GM19467 (cell line): ENCODE measurements at regions not wholly inside any gene's neighbourhood (a gene's known extent, or its start where the extent isn't known, plus 50 kb on each side); places are given as distances from the start of the nearest gene placed in this dataset.

ENCODE experiments used
- ATAC-seq: cut with Tn5 transposase; IDR thresholded peaks from one replicate; pipeline ENCODE4 v1.9.1; 2021; ENCODE audit warnings: mild to moderate bottlenecking, moderate library complexity; ENCODE audit not compliant: unreplicated experiment

DNA sequence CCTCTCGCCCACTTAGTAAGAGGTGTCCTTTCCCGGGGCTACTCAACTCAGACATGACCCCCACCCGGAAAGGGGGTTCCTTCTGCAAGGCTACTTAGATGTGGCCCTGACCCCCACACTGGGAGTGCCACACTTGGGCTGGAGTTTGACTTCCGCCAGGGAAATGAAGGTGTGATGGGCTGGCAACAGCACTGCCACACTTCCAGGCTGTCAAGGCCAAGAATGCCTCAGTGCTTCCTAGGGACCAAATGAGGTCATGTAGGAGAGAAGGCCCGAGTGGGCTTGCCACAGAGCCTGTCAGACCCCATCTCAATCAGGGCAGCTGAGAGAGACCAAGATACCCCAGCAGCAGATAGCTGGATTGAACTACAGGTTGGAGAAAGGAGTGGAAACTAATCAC lies 55.5 kb downstream of the DRD1 start:
- no peak for ATAC-seq

DNA sequence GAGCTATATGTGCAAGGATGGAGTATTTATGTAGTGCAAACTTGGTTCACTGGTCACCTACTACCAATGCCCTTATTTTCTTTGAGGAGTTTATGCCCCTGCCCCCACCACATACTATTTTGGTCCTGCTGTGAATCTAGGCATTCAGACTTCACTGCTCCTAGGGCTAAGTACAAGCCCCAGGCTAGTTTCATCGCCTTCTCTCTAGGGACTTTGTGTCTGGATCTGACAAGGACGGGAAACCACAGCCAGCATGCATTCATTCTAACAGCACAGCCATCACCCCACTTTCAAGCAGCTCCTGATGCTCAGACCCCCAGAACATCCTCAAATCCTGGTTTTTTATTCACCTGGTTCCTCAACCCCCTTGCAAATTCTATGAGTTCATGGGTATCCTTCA lies 56.8 kb downstream of the DRD1 start:
- no peak for ATAC-seq

DNA sequence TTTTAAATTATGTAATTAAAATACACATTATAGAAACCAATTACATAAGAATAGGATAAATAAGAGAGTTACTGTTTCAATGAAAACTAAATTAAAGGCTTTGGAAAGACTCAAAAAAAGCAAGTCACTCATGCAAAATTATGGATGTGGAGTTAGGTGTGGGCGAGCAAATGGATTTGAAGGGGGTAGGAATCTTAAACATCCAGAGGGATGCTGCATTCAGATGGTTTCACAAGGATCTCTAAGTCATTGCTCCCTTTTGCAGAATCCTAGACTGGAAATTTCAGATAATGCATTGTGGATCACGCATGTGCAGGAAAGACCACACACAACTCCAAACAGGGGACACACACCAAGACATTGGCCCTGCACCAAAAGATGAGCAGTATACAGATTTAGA lies 57.5 kb downstream of the DRD1 start:
- no peak for ATAC-seq

GRCh38 chr5:175385691-175386362 lies 58.2 kb downstream of the DRD1 start:
- no peak for ATAC-seq

DNA sequence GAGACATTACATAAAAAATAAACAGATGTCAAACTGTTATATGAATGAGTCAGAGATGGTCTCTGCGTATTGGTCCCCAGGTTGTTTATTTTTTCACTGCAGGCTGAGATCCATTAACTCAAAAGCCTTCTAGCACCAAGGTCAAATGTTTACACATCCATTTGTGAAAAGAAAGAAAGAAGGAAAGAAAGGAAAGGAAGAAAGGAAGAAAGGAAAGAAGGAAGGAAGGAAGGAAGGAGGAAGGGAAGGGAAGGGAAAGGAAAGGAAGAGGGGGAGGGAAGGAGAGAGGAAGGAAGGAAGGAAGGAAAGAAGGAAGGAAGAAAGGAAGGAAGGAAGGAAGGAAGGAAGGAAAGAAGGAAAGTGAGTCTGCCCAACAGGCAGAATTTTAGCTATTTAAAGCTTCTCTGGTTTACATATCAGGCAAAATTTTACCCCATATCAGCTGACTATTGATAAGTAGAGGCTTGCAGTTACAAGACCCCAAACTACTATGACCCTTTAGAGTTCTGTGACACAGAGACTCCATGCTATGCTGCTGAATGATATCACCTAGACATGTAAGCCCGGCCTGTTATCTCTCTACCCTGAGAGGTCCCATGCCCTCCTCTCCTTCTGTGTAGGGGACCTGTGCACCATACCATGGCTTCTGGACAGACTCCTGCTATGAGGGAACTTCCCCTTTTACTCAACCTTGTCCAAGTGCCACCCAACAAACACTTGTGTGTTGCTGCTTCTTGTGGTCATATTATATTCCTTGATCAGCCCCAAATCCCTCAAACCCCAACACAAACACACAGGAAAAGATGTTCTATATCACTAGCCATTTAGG lies 59.0 kb downstream of the DRD1 start:
- no peak for ATAC-seq

DNA sequence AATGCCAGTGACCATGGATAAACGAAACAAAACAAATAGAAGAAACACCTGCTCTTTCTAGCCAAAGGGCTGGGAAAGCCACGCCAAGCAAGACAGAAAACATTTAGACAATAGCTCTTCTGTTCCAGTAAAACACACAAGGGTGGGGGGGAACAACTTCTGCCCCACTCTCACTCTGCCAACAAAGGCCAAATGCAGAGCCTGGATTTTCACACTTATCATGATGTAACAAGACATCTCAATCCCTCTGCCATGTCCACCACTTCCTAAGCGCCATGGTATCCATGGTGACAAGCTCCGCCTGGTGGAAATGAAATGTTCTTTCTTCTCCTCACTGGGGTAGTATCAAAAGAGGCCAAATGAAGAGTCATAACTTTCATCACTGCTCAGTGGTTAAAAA lies 60.6 kb downstream of the DRD1 start:
- ATAC-seq, result no peak

- no peak for ATAC-seq
These were observed 61.8 kb downstream of the DRD1 start for GRCh38 chr5:175382171-175382570.

DNA sequence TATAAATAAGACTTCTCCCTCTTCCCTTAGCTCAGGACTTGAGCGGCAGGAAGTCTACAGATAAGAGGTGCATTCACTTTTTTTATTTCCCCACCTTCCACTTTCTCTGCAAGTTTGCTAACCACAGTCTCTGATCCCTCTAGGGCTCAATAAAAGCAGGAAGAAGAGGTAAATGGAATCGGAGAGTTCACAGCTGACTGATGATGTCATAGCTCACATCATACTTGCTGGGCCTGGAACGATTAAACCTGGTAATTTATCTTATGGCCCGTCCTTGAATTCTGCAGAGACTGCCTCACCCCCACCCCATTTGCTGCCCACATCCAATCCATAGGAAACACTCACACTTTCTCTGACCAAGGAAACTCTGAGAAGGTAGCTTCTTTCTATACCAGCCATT lies 62.9 kb downstream of the DRD1 start:
- no peak for ATAC-seq

DNA sequence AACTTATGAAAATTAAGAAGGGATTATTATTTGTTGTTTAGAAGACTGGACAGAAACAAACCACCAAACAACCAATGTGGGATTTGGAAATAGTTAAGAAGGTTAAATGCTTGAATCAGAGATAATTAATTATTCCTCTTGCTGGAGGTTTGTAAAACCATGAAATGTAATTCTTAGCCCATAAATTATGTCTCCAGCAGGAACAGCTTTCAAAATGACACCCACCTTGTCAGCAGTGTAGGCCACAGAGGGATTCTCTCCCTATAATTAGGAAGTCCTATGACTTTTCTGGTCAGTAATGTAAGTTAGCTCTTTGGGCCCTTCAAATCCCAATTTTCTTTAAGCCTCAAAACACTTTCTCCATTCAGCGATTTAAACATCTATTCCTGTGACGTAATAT lies 63.3 kb downstream of the DRD1 start:
- ATAC-seq, result no peak

DNA sequence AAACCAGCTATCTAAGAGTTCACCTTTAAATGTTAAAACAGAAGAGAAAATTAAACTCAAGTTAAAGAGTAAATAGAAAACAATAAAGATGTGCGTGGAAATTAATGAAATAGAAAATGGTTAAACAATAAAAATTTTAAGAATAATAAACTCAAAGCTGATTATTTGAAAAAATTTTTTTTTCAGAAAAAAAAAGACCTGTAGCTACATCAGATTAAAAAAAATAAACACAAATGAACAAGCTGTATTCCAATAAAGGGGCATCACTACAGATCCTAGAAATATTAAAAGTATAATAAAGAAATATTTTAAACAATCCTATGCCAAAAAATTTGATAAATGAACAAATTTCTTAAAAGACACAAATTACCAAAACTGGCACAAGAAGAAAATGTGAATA lies 64.1 kb downstream of the DRD1 start:
- ATAC-seq, result no peak

DNA sequence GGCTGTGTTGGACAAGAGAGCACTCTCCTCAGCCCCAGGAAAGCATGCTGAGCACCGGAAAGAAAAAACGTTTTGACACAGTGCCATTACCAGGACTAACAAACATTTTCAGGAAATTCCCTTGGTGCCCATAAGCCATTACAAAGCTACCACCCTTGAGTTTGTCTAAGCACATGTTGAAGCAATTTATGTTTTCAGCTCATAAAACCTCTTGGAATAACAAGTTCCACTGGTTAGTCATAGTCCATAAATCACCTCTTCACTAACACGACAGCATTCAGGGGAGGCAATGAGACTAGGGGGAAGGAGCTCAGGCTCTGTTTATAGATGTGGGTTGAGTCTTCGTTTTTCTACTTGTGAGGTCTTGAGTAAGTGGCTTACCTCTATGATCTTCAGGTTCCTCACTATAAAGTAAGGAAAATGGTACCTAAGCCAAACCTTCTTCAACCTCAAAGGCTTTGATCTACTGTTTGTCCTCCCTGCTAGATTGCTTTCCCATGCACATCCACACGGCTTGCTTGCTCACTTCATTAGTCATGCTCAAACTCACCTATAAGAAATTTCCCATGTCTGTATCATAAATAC lies 65.4 kb downstream of the DRD1 start:
- ATAC-seq, result no peak

DNA sequence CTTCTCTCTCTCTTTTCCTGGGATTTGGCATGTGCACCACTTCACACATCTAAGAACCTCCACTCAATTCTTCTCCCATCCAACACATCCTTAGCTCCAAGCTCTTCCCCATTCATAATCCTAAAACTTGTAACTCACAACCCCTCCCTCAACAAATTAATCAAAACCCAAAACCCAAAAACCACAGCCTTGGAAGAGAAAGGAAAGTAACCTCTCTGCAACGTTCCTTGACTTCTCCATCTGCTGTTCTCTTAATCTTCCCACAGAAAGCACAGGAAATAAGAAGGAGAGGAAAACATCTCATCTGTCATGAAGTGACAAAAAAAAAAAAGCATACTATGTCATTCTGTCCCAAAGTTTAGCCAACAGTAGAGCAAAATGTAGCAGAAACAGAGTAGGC lies 66.2 kb downstream of the DRD1 start:
- no peak for ATAC-seq

- no peak for ATAC-seq
These were observed 69.7 kb downstream of the DRD1 start for GRCh38 chr5:175374166-175374875.

DNA sequence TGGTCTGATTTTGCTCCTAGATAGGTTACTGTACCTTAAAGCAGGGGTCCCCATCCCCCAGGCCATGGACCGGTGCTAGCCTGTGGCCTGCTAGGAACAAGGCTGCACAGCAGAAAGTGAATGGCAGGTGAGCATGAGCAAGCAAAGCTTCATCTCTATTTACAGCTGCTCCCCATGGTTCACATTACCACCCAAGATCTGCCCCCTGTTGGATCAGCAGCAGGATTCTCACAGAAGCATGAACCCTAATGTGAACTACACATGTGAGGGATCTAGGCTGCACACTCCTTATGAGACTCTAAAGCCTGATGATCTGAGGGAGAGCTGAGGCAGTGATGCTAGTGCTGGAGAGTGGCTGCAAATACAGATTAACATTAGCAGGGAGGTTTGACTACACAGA lies 78.1 kb downstream of the DRD1 start:
- ATAC-seq, result no peak

DNA sequence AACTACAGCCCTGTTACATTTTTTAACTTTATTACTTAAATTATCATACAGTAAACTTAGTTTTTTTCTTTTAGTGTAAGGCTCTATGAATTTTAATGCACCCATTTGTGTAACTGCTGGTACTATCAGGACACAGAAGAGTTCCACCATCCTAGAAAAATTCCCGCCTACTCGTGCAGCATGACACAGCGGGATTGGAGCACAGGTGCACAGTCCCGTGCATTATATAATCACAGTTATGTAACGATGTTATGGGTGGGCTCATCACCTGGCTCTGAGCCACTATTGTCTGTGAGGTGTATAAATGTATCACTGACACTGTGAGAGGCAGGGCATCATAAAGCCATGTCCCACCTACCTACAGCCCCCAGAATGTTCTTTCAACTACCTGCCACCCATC lies 80.7 kb downstream of the DRD1 start:
- no peak for ATAC-seq

- no peak for ATAC-seq
These were observed 86.0 kb downstream of the DRD1 start for GRCh38 chr5:175357995-175358394.

DNA sequence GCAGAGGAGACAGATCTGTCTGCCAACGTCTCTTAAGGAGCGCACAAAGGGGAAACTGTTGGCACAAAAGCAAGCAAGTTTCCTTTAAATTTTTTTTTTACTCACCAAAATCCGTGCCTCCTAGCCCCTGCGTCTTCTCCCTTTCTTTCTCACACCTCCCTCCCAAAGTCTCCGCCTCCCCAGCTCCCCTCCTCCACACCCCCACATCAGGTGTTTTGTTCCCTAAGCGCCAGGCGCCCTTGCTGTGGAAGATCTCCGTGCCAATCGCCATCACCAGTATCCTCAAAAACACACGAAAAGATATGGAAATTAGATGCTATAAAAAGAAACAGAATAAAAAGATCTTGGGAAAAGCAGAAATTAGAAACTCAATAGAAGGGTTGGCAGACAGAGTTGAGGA lies 87.6 kb downstream of the DRD1 start:
- ATAC-seq, result no peak

- no peak for ATAC-seq
These were observed 89.0 kb downstream of the DRD1 start for GRCh38 chr5:175354964-175355363.

GRCh38 chr5:175353926-175354325 lies 90.1 kb downstream of the DRD1 start:
- no peak for ATAC-seq

GRCh38 chr5:175351897-175352590 lies 91.9 kb downstream of the DRD1 start:
- no peak for ATAC-seq

DNA sequence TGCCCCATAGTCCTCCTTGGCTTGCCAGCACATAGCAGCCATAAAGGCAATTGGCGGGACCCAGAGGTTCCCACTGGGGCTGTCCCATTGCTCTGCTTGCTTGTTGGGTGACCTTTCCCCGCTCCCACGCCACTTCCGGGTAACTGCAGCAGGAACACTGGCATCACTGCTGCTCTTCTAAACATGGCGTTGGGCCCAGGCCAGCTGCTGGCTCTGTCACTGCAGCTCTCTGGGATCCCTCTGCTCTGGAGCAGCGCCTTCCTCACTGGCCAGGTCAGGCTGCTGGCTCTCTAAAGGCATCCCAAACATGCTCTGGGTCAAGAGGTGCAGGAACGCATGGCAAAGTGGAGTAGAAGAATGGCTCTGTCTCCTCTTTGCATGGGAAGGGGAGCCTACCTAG lies 92.9 kb downstream of the DRD1 start:
- ATAC-seq, result no peak
